GM18868 (cell line): ENCODE measurements at regions not wholly inside any gene's neighbourhood (a gene's known extent, or its start where the extent isn't known, plus 50 kb on each side); places are given as distances from the start of the nearest gene placed in this dataset.
"Not testable (repeated sequence)": the region's sequence is repeated elsewhere in the genome, so short reads cannot be mapped to it uniquely, and the experiment has no call there.

Source experiments
- ATAC-seq: cut with Tn5 transposase; IDR thresholded peaks from one replicate; pipeline ENCODE4 v1.9.1; 2021; ENCODE audit warnings: mild to moderate bottlenecking, moderate library complexity; ENCODE audit not compliant: unreplicated experiment

GRCh38 chr15:62895139-62895866, 147.2 kb upstream of the TPM1 start:
- no peak for ATAC-seq

- ATAC-seq = no peak
Observed at GRCh38 chr15:62895905-62896316, 146.6 kb upstream of the TPM1 start.

- no peak for ATAC-seq
Observed at GRCh38 chr15:62896380-62896866, 146.1 kb upstream of the TPM1 start.

- no peak for ATAC-seq
Observed at GRCh38 chr15:62896969-62897486, 145.5 kb upstream of the TPM1 start.

GRCh38 chr15:62897634-62898033, 144.9 kb upstream of the TPM1 start:
- no peak for ATAC-seq

- ATAC-seq = no peak
Observed at GRCh38 chr15:62899090-62899493, 143.5 kb upstream of the TPM1 start.

GRCh38 chr15:62900071-62900802, 142.3 kb upstream of the TPM1 start:
- ATAC-seq = no peak

- ATAC-seq = no peak
Observed at GRCh38 chr15:62901087-62901486, 141.5 kb upstream of the TPM1 start.

- no peak for ATAC-seq
Observed at GRCh38 chr15:62901909-62902546, 140.5 kb upstream of the TPM1 start.

- ATAC-seq = no peak
Observed at GRCh38 chr15:62902821-62903220, 139.7 kb upstream of the TPM1 start.

- ATAC-seq = no peak
Observed at GRCh38 chr15:62903437-62903836, 139.1 kb upstream of the TPM1 start.

GRCh38 chr15:62904041-62904910, 138.3 kb upstream of the TPM1 start:
- no peak for ATAC-seq

GRCh38 chr15:62906627-62907026, 135.9 kb upstream of the TPM1 start:
- ATAC-seq = no peak

- no peak for ATAC-seq
Observed at GRCh38 chr15:62907275-62907674, 135.3 kb upstream of the TPM1 start.

- not testable (repeated sequence) for ATAC-seq
Observed at GRCh38 chr15:62908341-62908740, 134.2 kb upstream of the TPM1 start.

- no peak for ATAC-seq
Observed at GRCh38 chr15:62909257-62909656, 133.3 kb upstream of the TPM1 start.

- ATAC-seq = no peak
Observed at GRCh38 chr15:62912282-62912681, 130.3 kb upstream of the TPM1 start.

GRCh38 chr15:62912808-62913207, 129.7 kb upstream of the TPM1 start:
- ATAC-seq = no peak

- ATAC-seq = no peak
Observed at GRCh38 chr15:62913246-62913645, 129.3 kb upstream of the TPM1 start.

GRCh38 chr15:62914461-62915079, 128.0 kb upstream of the TPM1 start:
- no peak for ATAC-seq
